GM12878 (cell line): ENCODE measurements at regions not wholly inside any gene's neighbourhood (a gene's known extent, or its start where the extent isn't known, plus 50 kb on each side); places are given as distances from the start of the nearest gene placed in this dataset.

Source experiments
- ATAC-seq: fragments of 200-7000 bp; cut with Tn5 transposase; 3 replicates; pipeline ENCODE4 v1.9.1; 2020; ENCODE audit warnings: mild to moderate bottlenecking, moderate library complexity
- BruUV-seq: library from RNA; stranded (reverse); fragments of 400-500 nt; replicated peaks from 2 replicates; lab custom pipeline; 2021; lab: Mats Ljungman, UMichigan
- CTCF ChIA-PET: fragments of 300-600 bp; sonication (Branson Sonifier 250); formaldehyde crosslinking; extraction: SDS; loops from one replicate; lab custom pipeline; 2021; ENCODE audit warnings: inconsistent platforms; lab: Yijun Ruan, JAX
- POLR2A ChIA-PET: fragments of 350-600 bp; formaldehyde crosslinking; extraction: SDS; loops from one replicate; lab custom pipeline; 2021; ENCODE audit warnings: inconsistent platforms; lab: Charles Lee
- RAD21 ChIA-PET: fragments of 300-600 bp; sonication (Branson Sonifier 250); formaldehyde crosslinking; loops from one replicate; lab custom pipeline; 2023; ENCODE audit warnings: antibody characterized with exemption; ENCODE audit not compliant: unreplicated experiment; lab: Charles Lee
- SMC1A ChIA-PET: fragments of 300-600 bp; sonication (Branson Sonifier 250); formaldehyde crosslinking; loops from one replicate; lab custom pipeline; 2023; ENCODE audit not compliant: unreplicated experiment, uncharacterized antibody; lab: Charles Lee
- DNase-seq: peaks from one replicate; pipeline ENCODE4 v3.0.0-alpha.2; 2011; ENCODE audit warnings: low read depth, low spot score
- FAIRE-seq: peaks from 3 replicates; lab custom pipeline; 2011; peaks lifted over from hg19 to GRCh38; lab: Jason Lieb, UNC
- H2AFZ ChIP-seq: 2 replicates; pipeline ENCODE4 v1.6.0; 2011; ENCODE audit warnings: low read depth, low read length, control low read depth; ENCODE audit not compliant: control insufficient read depth
- H3K27ac ChIP-seq: 2 replicates; pipeline ENCODE4 v1.5.1; 2011; ENCODE audit warnings: control low read depth; ENCODE audit not compliant: control insufficient read depth, insufficient read depth
- H3K27me3 ChIP-seq, 2 experiments: replicated peaks in 1 of 2; 2 replicates each; pipeline versions ENCODE4 v1.6.0 to v1.6.1; 2011; ENCODE audit warnings: low read length in 1 of 2; ENCODE audit not compliant: control insufficient read depth in 2 of 2, insufficient read depth in 2 of 2
- H3K36me3 ChIP-seq, 2 experiments: 2 replicates each; pipeline ENCODE4 v1.5.1; 2011; ENCODE audit warnings: low read length in 1 of 2; ENCODE audit not compliant: control insufficient read depth in 2 of 2, insufficient read depth in 2 of 2
- H3K4me1 ChIP-seq: 2 replicates; pipeline ENCODE4 v1.6.1; 2011; ENCODE audit warnings: mild to moderate bottlenecking, low read length, moderate library complexity, mixed read lengths; ENCODE audit not compliant: control insufficient read depth, insufficient read depth
- H3K4me2 ChIP-seq: 2 replicates; pipeline ENCODE4 v1.6.0; 2011; ENCODE audit warnings: control low read depth; ENCODE audit not compliant: control insufficient read depth, insufficient read depth
- H3K4me3 ChIP-seq: fragments of 200-600 bp; sonication (generic); 2 replicates; pipeline ENCODE4 v1.5.1; 2016
- H3K79me2 ChIP-seq: 2 replicates; pipeline ENCODE4 v1.6.0; 2011; ENCODE audit warnings: low read length; ENCODE audit not compliant: control insufficient read depth, insufficient read depth
- H3K9ac ChIP-seq: 2 replicates; pipeline ENCODE4 v1.8.0; 2011; ENCODE audit warnings: low read length, control low read depth, mixed read lengths; ENCODE audit not compliant: control insufficient read depth, insufficient read depth
- H3K9me3 ChIP-seq: replicated peaks from 3 replicates; pipeline ENCODE4 v1.5.1; 2011; ENCODE audit warnings: mild to moderate bottlenecking, low read length; ENCODE audit not compliant: control insufficient read depth, insufficient read depth
- H4K20me1 ChIP-seq: 2 replicates; pipeline ENCODE4 v1.6.0; 2011; ENCODE audit not compliant: control insufficient read depth, insufficient read depth
- ATF7 ChIP-seq: fragments of 450-650 bp; IDR thresholded peaks from 2 replicates; pipeline ENCODE4 v1.6.1; 2016; ENCODE audit warnings: low read depth, mild to moderate bottlenecking
- CBX3 ChIP-seq: fragments of 200-600 bp; sonication (generic); IDR thresholded peaks from 2 replicates; pipeline ENCODE4 v1.6.1; 2016; ENCODE audit warnings: low read depth, borderline replicate concordance
- CEBPZ ChIP-seq: fragments of 150-350 bp; IDR thresholded peaks from 2 replicates; pipeline ENCODE4 v1.6.1; 2016; ENCODE audit warnings: low read depth, low read length
- CHD2 ChIP-seq: IDR thresholded peaks from 2 replicates; pipeline ENCODE4 v1.6.1; 2011; ENCODE audit warnings: low read depth, low read length, improper control_type of control experiment, borderline replicate concordance
- IRF5 ChIP-seq: fragments of 450-650 bp; IDR thresholded peaks from 2 replicates; pipeline ENCODE4 v1.6.1; 2017; ENCODE audit warnings: borderline replicate concordance
- JUNB ChIP-seq: IDR thresholded peaks from 2 replicates; pipeline ENCODE4 v1.6.1; 2016; ENCODE audit warnings: antibody characterized with exemption, mild to moderate bottlenecking
- KLF5 ChIP-seq: fragments of 450-650 bp; IDR thresholded peaks from 2 replicates; pipeline ENCODE4 v1.6.1; 2014; ENCODE audit warnings: mild to moderate bottlenecking; ENCODE audit not compliant: partially characterized antibody
- RAD21 ChIP-seq: IDR thresholded peaks from 2 replicates; pipeline ENCODE4 v1.6.1; 2011; ENCODE audit warnings: mild to moderate bottlenecking, low read depth, low read length, moderate library complexity; ENCODE audit not compliant: insufficient read depth
- RAD51 ChIP-seq: fragments of 450-650 bp; IDR thresholded peaks from 2 replicates; pipeline ENCODE4 v1.6.1; 2016; ENCODE audit warnings: moderate library complexity, mild to moderate bottlenecking, inconsistent platforms
- SREBF2 ChIP-seq: IDR thresholded peaks from 2 replicates; pipeline ENCODE4 v1.6.1; 2012; ENCODE audit warnings: mild to moderate bottlenecking, low read length
- SUZ12 ChIP-seq: fragments of 200-600 bp; sonication (generic); IDR thresholded peaks from one replicate; pipeline ENCODE4 v1.6.1; 2018; ENCODE audit warnings: antibody characterized with exemption, mild to moderate bottlenecking; ENCODE audit not compliant: unreplicated experiment
- USF1 ChIP-seq: IDR thresholded peaks from 2 replicates; pipeline ENCODE4 v1.6.1; 2011; ENCODE audit warnings: borderline replicate concordance, low read depth, mild to moderate bottlenecking, moderate library complexity, mixed read lengths, low read length; ENCODE audit not compliant: insufficient read depth; ENCODE audit errors: extremely low read length
- WGBS: methylation state at CpG from one replicate; pipeline ENCODE4 v1.1.6; 2016; ENCODE audit warnings: low lambda C conversion rate; ENCODE audit not compliant: insufficient replicate concordance, insufficient coverage; ENCODE audit errors: missing lambda C conversion rate; 5-methylcytosine and 5-hydroxymethylcytosine counted together
- in situ Hi-C: fragments of 300-500 bp; cut with MboI; formaldehyde crosslinking; loops from 9 replicates; pipeline ENCODE4 v1.14.3; 2018; ENCODE audit warnings: mixed read lengths
- intact Hi-C: fragments of 100-400 bp; cut with micrococcal nuclease; formaldehyde crosslinking; loops from one replicate; pipeline ENCODE4 v1.14.2; 2022; ENCODE audit not compliant: unreplicated experiment

- 4% methylated on average over 4 of the region's 4 CpGs for WGBS
- intact Hi-C loops, result no loop called here
- no peak overlapping the region for H3K4me3 ChIP-seq
- no peaks in the 10 kb centered on the region for H4K20me1 ChIP-seq
- H3K9me3 ChIP-seq, result no peaks in the 10 kb centered on the region
- RAD21 ChIA-PET, result no interaction called here
- no peaks in the 10 kb centered on the region for H3K79me2 ChIP-seq
- H3K27ac ChIP-seq, result no peak overlapping the region
- CTCF ChIA-PET, result no interaction called here
- in situ Hi-C loops, result no loop called here
- H3K4me2 ChIP-seq, result no peak overlapping the region
- no peak for DNase-seq
- H3K27me3 ChIP-seq, result 0 out of 4 replicates have a peak, but pooled peaks cover 0 to 1% of the 10 kb centered on the region in 2 experiments
- H2AFZ ChIP-seq, result no peak overlapping the region
- TF ChIP-seq CHD2 (no peak), JUNB (no peak), IRF5 (no peak)
- no peaks in the 10 kb centered on the region for H3K4me1 ChIP-seq
- no peaks in the 10 kb centered on the region for H3K36me3 ChIP-seq
- SMC1A ChIA-PET, result no interaction called here
- POLR2A ChIA-PET, result no interaction called here
- no peak for FAIRE-seq
- no TSS peak for BruUV-seq
- H3K9ac ChIP-seq, result no peak overlapping the region
- ATAC-seq, result no peak
Observed at GRCh38 chr2:48826986-48827385, 71.5 kb upstream of the LHCGR start.

GRCh38 chr2:48824116-48824515 lies 68.6 kb upstream of the LHCGR start:
- SMC1A ChIA-PET, result no interaction called here
- H3K27ac ChIP-seq, result no peak overlapping the region
- no peaks in the 10 kb centered on the region for H4K20me1 ChIP-seq
- TF ChIP-seq ATF7, result no peak
- no peak for TF ChIP-seq KLF5
- no peak for TF ChIP-seq CEBPZ
- no peak for TF ChIP-seq USF1
- TF ChIP-seq SUZ12, result no peak
- TF ChIP-seq SREBF2, result no peak
- no peak for TF ChIP-seq RAD21
- TF ChIP-seq RAD51, result no peak
- no peak for TF ChIP-seq CBX3
- RAD21 ChIA-PET, result no interaction called here
- H3K9me3 ChIP-seq, result no peaks in the 10 kb centered on the region
- no peaks in the 10 kb centered on the region for H3K36me3 ChIP-seq
- H3K9ac ChIP-seq, result no peak overlapping the region
- H3K4me2 ChIP-seq, result no peak overlapping the region
- CTCF ChIA-PET, result interaction anchor here (0.6 to 1.0 kb wide), 2 partner anchors 224 to 1692 kb away, joined by 3 read pairs; no protein-coding TSS in a partner anchor
- BruUV-seq, result no TSS peak
- 6% methylated on average over 3 of the region's 3 CpGs for WGBS
- H3K4me3 ChIP-seq, result no peak overlapping the region
- DNase-seq (no peak), FAIRE-seq (no peak), ATAC-seq (no peak)
- POLR2A ChIA-PET, result no interaction called here
- H3K79me2 ChIP-seq, result no peaks in the 10 kb centered on the region
- no peaks in the 10 kb centered on the region for H3K4me1 ChIP-seq
- H3K27me3 ChIP-seq, result 0 out of 4 replicates have a peak, but pooled peaks cover 0 to 1% of the 10 kb centered on the region in 2 experiments
- H2AFZ ChIP-seq, result no peak overlapping the region
- intact Hi-C loops, result no loop called here
- in situ Hi-C loops, result no loop called here
